ENCODE measurements at regions not wholly inside any gene's neighbourhood (a gene's known extent, or its start where the extent isn't known, plus 50 kb on each side); places are given as distances from the start of the nearest gene placed in this dataset.

DNA sequence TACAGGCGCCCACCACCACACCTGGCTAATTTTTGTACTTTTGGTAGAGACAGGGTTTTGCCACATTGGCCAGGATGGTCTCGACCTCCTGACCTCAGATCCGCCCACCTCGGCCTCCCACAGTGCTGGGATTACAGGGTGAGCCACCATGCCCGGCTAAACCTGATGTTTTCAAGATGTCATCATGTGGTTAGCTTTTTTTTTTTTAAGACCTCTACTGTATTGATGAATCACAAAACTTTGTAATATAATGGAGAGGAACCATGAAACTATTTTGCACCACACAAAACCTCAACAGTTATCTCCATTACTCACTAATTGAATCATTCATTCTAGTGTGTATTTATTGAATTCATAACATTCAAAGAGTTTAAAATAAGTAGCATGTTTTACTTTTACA lies 94.7 kb upstream of the NEIL3 start:
- no peak overlapping the region for H3K9ac ChIP-seq (ENCODE audit: low read length)
- H3K27me3 ChIP-seq (ENCODE audit: low read depth, low read length), result no peaks in the 10 kb centered on the region
- H4K20me1 ChIP-seq (ENCODE audit: insufficient read depth, low read length), result no peaks in the 10 kb centered on the region
- H3K79me2 ChIP-seq (ENCODE audit: low read length), result no peaks in the 10 kb centered on the region
- no peak overlapping the region for H3K4me2 ChIP-seq (ENCODE audit: low read length)
- TF ChIP-seq, protein P1, sequence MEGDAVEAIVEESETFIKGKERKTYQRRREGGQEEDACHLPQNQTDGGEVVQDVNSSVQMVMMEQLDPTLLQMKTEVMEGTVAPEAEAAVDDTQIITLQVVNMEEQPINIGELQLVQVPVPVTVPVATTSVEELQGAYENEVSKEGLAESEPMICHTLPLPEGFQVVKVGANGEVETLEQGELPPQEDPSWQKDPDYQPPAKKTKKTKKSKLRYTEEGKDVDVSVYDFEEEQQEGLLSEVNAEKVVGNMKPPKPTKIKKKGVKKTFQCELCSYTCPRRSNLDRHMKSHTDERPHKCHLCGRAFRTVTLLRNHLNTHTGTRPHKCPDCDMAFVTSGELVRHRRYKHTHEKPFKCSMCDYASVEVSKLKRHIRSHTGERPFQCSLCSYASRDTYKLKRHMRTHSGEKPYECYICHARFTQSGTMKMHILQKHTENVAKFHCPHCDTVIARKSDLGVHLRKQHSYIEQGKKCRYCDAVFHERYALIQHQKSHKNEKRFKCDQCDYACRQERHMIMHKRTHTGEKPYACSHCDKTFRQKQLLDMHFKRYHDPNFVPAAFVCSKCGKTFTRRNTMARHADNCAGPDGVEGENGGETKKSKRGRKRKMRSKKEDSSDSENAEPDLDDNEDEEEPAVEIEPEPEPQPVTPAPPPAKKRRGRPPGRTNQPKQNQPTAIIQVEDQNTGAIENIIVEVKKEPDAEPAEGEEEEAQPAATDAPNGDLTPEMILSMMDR (IDR thresholded peaks at IDR 0.05; ENCODE audit: low read depth, low read length), result no peak
- no peak for TF ChIP-seq EZH2phosphoT487 (IDR thresholded peaks at IDR 0.05; ENCODE audit: low read depth)
- H2AFZ ChIP-seq (ENCODE audit: low read depth, low read length), result no peak overlapping the region
- H3K4me3 ChIP-seq (ENCODE audit: low read length), result no peak overlapping the region
- H3K36me3 ChIP-seq (replicated peaks; ENCODE audit: low read depth, low read length), result no peaks in the 10 kb centered on the region
- no peaks in the 10 kb centered on the region for H3K9me3 ChIP-seq (ENCODE audit: insufficient read depth, low read length)
- H3K4me1 ChIP-seq (ENCODE audit: low read length), result no peaks in the 10 kb centered on the region
- no peak overlapping the region for H3K27ac ChIP-seq (ENCODE audit: low read length)

DNA sequence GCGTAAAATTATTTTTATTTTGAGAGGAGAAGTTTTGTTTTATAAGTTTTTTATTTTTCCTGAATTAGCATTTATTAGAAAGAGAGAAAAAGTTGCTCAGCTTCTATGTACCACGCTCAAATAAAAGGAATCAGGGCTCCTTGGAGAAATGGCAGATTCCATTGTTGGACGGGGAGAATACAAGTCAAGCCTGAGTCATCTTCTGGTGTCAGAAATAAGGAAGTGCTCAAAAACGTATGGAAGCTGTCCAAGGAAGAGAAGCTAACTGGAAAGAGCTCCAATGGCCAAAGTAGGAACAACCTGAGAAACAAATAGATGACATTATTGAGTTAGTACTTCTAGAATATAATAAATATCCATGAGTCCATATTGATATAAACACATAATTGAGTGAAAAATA lies 89.3 kb upstream of the NEIL3 start:
- H3K27ac ChIP-seq (ENCODE audit: low read length), result no peak overlapping the region
- no peaks in the 10 kb centered on the region for H3K4me1 ChIP-seq (ENCODE audit: low read length)
- no peaks in the 10 kb centered on the region for H3K27me3 ChIP-seq (ENCODE audit: low read depth, low read length)
- no peak overlapping the region for H2AFZ ChIP-seq (ENCODE audit: low read depth, low read length)
- no peaks in the 10 kb centered on the region for H3K9me3 ChIP-seq (ENCODE audit: insufficient read depth, low read length)
- no peak overlapping the region for H3K4me3 ChIP-seq (ENCODE audit: low read length)
- H3K36me3 ChIP-seq (replicated peaks; ENCODE audit: low read depth, low read length), result no peaks in the 10 kb centered on the region
- H3K79me2 ChIP-seq (ENCODE audit: low read length), result no peaks in the 10 kb centered on the region
- H3K4me2 ChIP-seq (ENCODE audit: low read length), result no peak overlapping the region
- TF ChIP-seq EZH2phosphoT487 (IDR thresholded peaks at IDR 0.05; ENCODE audit: low read depth), result no peak
- TF ChIP-seq, protein P1 (IDR thresholded peaks at IDR 0.05; ENCODE audit: low read depth, low read length), result no peak
- no peak overlapping the region for H3K9ac ChIP-seq (ENCODE audit: low read length)
- no peaks in the 10 kb centered on the region for H4K20me1 ChIP-seq (ENCODE audit: insufficient read depth, low read length)

DNA sequence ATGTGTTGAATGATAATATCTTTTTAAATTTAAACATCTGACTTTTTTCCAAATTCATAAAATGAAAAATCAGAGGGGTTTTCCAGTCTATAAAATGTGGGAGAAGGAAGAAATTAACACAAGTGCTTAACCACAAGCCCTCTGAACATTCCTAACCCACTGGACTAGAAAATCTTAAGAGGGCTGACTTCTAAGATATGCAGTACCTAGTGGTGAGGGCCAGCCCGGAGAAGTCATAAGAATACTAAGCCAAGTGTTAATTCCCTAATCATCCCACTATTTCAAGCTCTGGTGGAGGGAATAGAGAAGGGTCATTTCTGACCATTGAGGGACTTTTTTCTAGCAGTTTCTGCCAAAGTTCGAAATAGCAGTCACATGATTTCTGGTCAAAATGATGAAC lies 86.9 kb upstream of the NEIL3 start:
- H3K79me2 ChIP-seq (ENCODE audit: low read length), result no peaks in the 10 kb centered on the region
- TF ChIP-seq, protein P1 (IDR thresholded peaks at IDR 0.05; ENCODE audit: low read depth, low read length), result no peak
- no peak for TF ChIP-seq EZH2phosphoT487 (IDR thresholded peaks at IDR 0.05; ENCODE audit: low read depth)
- no peaks in the 10 kb centered on the region for H3K27me3 ChIP-seq (ENCODE audit: low read depth, low read length)
- no peak overlapping the region for H2AFZ ChIP-seq (ENCODE audit: low read depth, low read length)
- H3K27ac ChIP-seq (ENCODE audit: low read length), result no peak overlapping the region
- H3K9me3 ChIP-seq (ENCODE audit: insufficient read depth, low read length), result no peaks in the 10 kb centered on the region
- H3K4me1 ChIP-seq (ENCODE audit: low read length), result no peaks in the 10 kb centered on the region
- no peaks in the 10 kb centered on the region for H4K20me1 ChIP-seq (ENCODE audit: insufficient read depth, low read length)
- H3K4me3 ChIP-seq (ENCODE audit: low read length), result no peak overlapping the region
- no peak overlapping the region for H3K9ac ChIP-seq (ENCODE audit: low read length)
- H3K36me3 ChIP-seq (replicated peaks; ENCODE audit: low read depth, low read length), result no peaks in the 10 kb centered on the region
- no peak overlapping the region for H3K4me2 ChIP-seq (ENCODE audit: low read length)

DNA sequence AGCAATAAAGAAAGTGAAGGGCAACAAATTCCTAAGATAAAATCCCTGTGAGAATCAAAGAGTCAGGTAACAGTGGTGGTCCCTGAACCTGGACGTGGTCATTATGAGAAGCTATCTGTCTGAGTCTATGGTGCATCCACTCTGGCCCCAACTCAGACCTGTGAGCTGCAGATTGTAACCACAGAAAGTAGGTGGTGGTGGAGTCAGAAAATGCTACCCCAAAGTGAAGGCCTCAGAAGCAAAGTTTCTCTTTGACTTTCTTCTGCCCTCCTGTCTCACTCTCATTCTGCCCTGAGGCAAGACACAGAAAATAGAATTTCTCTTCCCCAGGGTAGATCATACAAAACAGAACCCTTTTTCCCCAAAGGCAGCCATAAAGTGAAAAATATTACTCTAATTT lies 84.1 kb upstream of the NEIL3 start:
- Histone ChIP-seq H3K27me3 (ENCODE audit: low read depth, low read length) (no peaks in the 10 kb centered on the region), H3K4me2 (ENCODE audit: low read length) (no peak overlapping the region), H3K4me3 (ENCODE audit: low read length) (no peak overlapping the region), H2AFZ (ENCODE audit: low read depth, low read length) (no peak overlapping the region), H4K20me1 (ENCODE audit: insufficient read depth, low read length) (no peaks in the 10 kb centered on the region), H3K9ac (ENCODE audit: low read length) (no peak overlapping the region), H3K4me1 (ENCODE audit: low read length) (no peaks in the 10 kb centered on the region), H3K9me3 (ENCODE audit: insufficient read depth, low read length) (no peaks in the 10 kb centered on the region), H3K79me2 (ENCODE audit: low read length) (no peaks in the 10 kb centered on the region), H3K36me3 (replicated peaks; ENCODE audit: low read depth, low read length) (no peaks in the 10 kb centered on the region), H3K27ac (ENCODE audit: low read length) (no peak overlapping the region)
- no peak for TF ChIP-seq EZH2phosphoT487 (IDR thresholded peaks at IDR 0.05; ENCODE audit: low read depth)
- TF ChIP-seq, protein P1 (IDR thresholded peaks at IDR 0.05; ENCODE audit: low read depth, low read length), result no peak
